ENCODE measurements at regions not wholly inside any gene's neighbourhood (a gene's known extent, or its start where the extent isn't known, plus 50 kb on each side); places are given as distances from the start of the nearest gene placed in this dataset.

GRCh38 chr4:123562994-123563750 lies 166.6 kb downstream of the SPRY1 start:
- no peaks in the 10 kb centered on the region for H3K36me3 ChIP-seq (ENCODE audit: control insufficient read depth in 2 of 2, insufficient read depth in 2 of 2, low read length in 2 of 2)
- no peak overlapping the region for H3K27ac ChIP-seq (ENCODE audit: low read depth in 2 of 2, low read length in 2 of 2)
- no peaks in the 10 kb centered on the region for H3K27me3 ChIP-seq (ENCODE audit: control insufficient read depth in 2 of 2, insufficient read depth in 2 of 2, low read length in 2 of 2)
- no peaks in the 10 kb centered on the region for H3K4me1 ChIP-seq (ENCODE audit: control insufficient read depth in 2 of 2, insufficient read depth in 2 of 2, low read length in 2 of 2)
- H3K9me3 ChIP-seq (ENCODE audit: control insufficient read depth in 2 of 2, low read length in 2 of 2): no peaks in the 10 kb centered on the region
- no peak overlapping the region for H3K9ac ChIP-seq (ENCODE audit: low read depth in 1 of 2, low read length in 2 of 2)
- H3K4me3 ChIP-seq (ENCODE audit: low read length in 2 of 2): no peak overlapping the region

- Histone ChIP-seq H3K27ac (ENCODE audit: low read depth in 2 of 2, low read length in 2 of 2) (no peak overlapping the region), H3K9ac (ENCODE audit: low read depth in 1 of 2, low read length in 2 of 2) (no peak overlapping the region), H3K4me3 (ENCODE audit: low read length in 2 of 2) (no peak overlapping the region), H3K9me3 (ENCODE audit: control insufficient read depth in 2 of 2, low read length in 2 of 2) (no peaks in the 10 kb centered on the region), H3K27me3 (ENCODE audit: control insufficient read depth in 2 of 2, insufficient read depth in 2 of 2, low read length in 2 of 2) (no peaks in the 10 kb centered on the region), H3K4me1 (ENCODE audit: control insufficient read depth in 2 of 2, insufficient read depth in 2 of 2, low read length in 2 of 2) (no peaks in the 10 kb centered on the region), H3K36me3 (ENCODE audit: control insufficient read depth in 2 of 2, insufficient read depth in 2 of 2, low read length in 2 of 2) (no peaks in the 10 kb centered on the region)
These were observed 168.3 kb downstream of the SPRY1 start for GRCh38 chr4:123564758-123565346.

GRCh38 chr4:123568936-123569335 lies 172.3 kb downstream of the SPRY1 start:
- Histone ChIP-seq H3K27me3 (ENCODE audit: control insufficient read depth in 2 of 2, insufficient read depth in 2 of 2, low read length in 2 of 2) (no peaks in the 10 kb centered on the region), H3K4me3 (ENCODE audit: low read length in 2 of 2) (no peak overlapping the region), H3K9ac (ENCODE audit: low read depth in 1 of 2, low read length in 2 of 2) (no peak overlapping the region), H3K27ac (ENCODE audit: low read depth in 2 of 2, low read length in 2 of 2) (no peak overlapping the region), H3K4me1 (ENCODE audit: control insufficient read depth in 2 of 2, insufficient read depth in 2 of 2, low read length in 2 of 2) (no peaks in the 10 kb centered on the region), H3K36me3 (ENCODE audit: control insufficient read depth in 2 of 2, insufficient read depth in 2 of 2, low read length in 2 of 2) (no peaks in the 10 kb centered on the region), H3K9me3 (ENCODE audit: control insufficient read depth in 2 of 2, low read length in 2 of 2) (no peaks in the 10 kb centered on the region)

- no peak overlapping the region for H3K9ac ChIP-seq (ENCODE audit: low read depth in 1 of 2, low read length in 2 of 2)
- no peaks in the 10 kb centered on the region for H3K9me3 ChIP-seq (ENCODE audit: control insufficient read depth in 2 of 2, low read length in 2 of 2)
- H3K27me3 ChIP-seq (ENCODE audit: control insufficient read depth in 2 of 2, insufficient read depth in 2 of 2, low read length in 2 of 2): no peaks in the 10 kb centered on the region
- no peaks in the 10 kb centered on the region for H3K36me3 ChIP-seq (ENCODE audit: control insufficient read depth in 2 of 2, insufficient read depth in 2 of 2, low read length in 2 of 2)
- no peak overlapping the region for H3K27ac ChIP-seq (ENCODE audit: low read depth in 2 of 2, low read length in 2 of 2)
- H3K4me3 ChIP-seq (ENCODE audit: low read length in 2 of 2): no peak overlapping the region
- no peaks in the 10 kb centered on the region for H3K4me1 ChIP-seq (ENCODE audit: control insufficient read depth in 2 of 2, insufficient read depth in 2 of 2, low read length in 2 of 2)
These were observed 172.9 kb downstream of the SPRY1 start for GRCh38 chr4:123569541-123569940.

GRCh38 chr4:123573866-123574508 lies 177.4 kb downstream of the SPRY1 start:
- Histone ChIP-seq H3K27me3 (ENCODE audit: control insufficient read depth in 2 of 2, insufficient read depth in 2 of 2, low read length in 2 of 2) (no peaks in the 10 kb centered on the region), H3K9ac (ENCODE audit: low read depth in 1 of 2, low read length in 2 of 2) (no peak overlapping the region), H3K4me3 (ENCODE audit: low read length in 2 of 2) (no peak overlapping the region), H3K4me1 (ENCODE audit: control insufficient read depth in 2 of 2, insufficient read depth in 2 of 2, low read length in 2 of 2) (no peaks in the 10 kb centered on the region), H3K9me3 (ENCODE audit: control insufficient read depth in 2 of 2, low read length in 2 of 2) (no peaks in the 10 kb centered on the region), H3K27ac (ENCODE audit: low read depth in 2 of 2, low read length in 2 of 2) (no peak overlapping the region), H3K36me3 (ENCODE audit: control insufficient read depth in 2 of 2, insufficient read depth in 2 of 2, low read length in 2 of 2) (no peaks in the 10 kb centered on the region)

- Histone ChIP-seq H3K9ac (ENCODE audit: low read depth in 1 of 2, low read length in 2 of 2) (no peak overlapping the region), H3K9me3 (ENCODE audit: control insufficient read depth in 2 of 2, low read length in 2 of 2) (no peaks in the 10 kb centered on the region), H3K36me3 (ENCODE audit: control insufficient read depth in 2 of 2, insufficient read depth in 2 of 2, low read length in 2 of 2) (no peaks in the 10 kb centered on the region), H3K4me3 (ENCODE audit: low read length in 2 of 2) (no peak overlapping the region), H3K27me3 (ENCODE audit: control insufficient read depth in 2 of 2, insufficient read depth in 2 of 2, low read length in 2 of 2) (no peaks in the 10 kb centered on the region), H3K4me1 (ENCODE audit: control insufficient read depth in 2 of 2, insufficient read depth in 2 of 2, low read length in 2 of 2) (no peaks in the 10 kb centered on the region), H3K27ac (ENCODE audit: low read depth in 2 of 2, low read length in 2 of 2) (no peak overlapping the region)
These were observed 178.7 kb downstream of the SPRY1 start for GRCh38 chr4:123575291-123575690.

GRCh38 chr4:123577225-123577906 lies 180.8 kb downstream of the SPRY1 start:
- Histone ChIP-seq H3K36me3 (ENCODE audit: control insufficient read depth in 2 of 2, insufficient read depth in 2 of 2, low read length in 2 of 2) (no peaks in the 10 kb centered on the region), H3K27ac (ENCODE audit: low read depth in 2 of 2, low read length in 2 of 2) (no peak overlapping the region)

GRCh38 chr4:123578276-123579029 lies 181.9 kb downstream of the SPRY1 start:
- Histone ChIP-seq H3K9me3 (ENCODE audit: control insufficient read depth in 2 of 2, low read length in 2 of 2) (peaks cover 0 to 4% of the 10 kb centered on the region in 2 donors), H3K36me3 (ENCODE audit: control insufficient read depth in 2 of 2, insufficient read depth in 2 of 2, low read length in 2 of 2) (no peaks in the 10 kb centered on the region), H3K4me3 (ENCODE audit: low read length in 2 of 2) (no peak overlapping the region), H3K27ac (ENCODE audit: low read depth in 2 of 2, low read length in 2 of 2) (no peak overlapping the region), H3K4me1 (ENCODE audit: control insufficient read depth in 2 of 2, insufficient read depth in 2 of 2, low read length in 2 of 2) (no peaks in the 10 kb centered on the region), H3K9ac (ENCODE audit: low read depth in 1 of 2, low read length in 2 of 2) (no peak overlapping the region), H3K27me3 (ENCODE audit: control insufficient read depth in 2 of 2, insufficient read depth in 2 of 2, low read length in 2 of 2) (no peaks in the 10 kb centered on the region)

More at GRCh38 chr4:123577225-123577906, 180.8 kb downstream of the SPRY1 start:
- Histone ChIP-seq H3K27me3 (ENCODE audit: control insufficient read depth in 2 of 2, insufficient read depth in 2 of 2, low read length in 2 of 2) (no peaks in the 10 kb centered on the region), H3K9ac (ENCODE audit: low read depth in 1 of 2, low read length in 2 of 2) (no peak overlapping the region), H3K4me3 (ENCODE audit: low read length in 2 of 2) (no peak overlapping the region), H3K4me1 (ENCODE audit: control insufficient read depth in 2 of 2, insufficient read depth in 2 of 2, low read length in 2 of 2) (no peaks in the 10 kb centered on the region), H3K9me3 (ENCODE audit: control insufficient read depth in 2 of 2, low read length in 2 of 2) (peaks cover 0 to 4% of the 10 kb centered on the region in 2 donors)

- H3K9ac ChIP-seq (ENCODE audit: low read depth in 1 of 2, low read length in 2 of 2): no peak overlapping the region
- no peak overlapping the region for H3K27ac ChIP-seq (ENCODE audit: low read depth in 2 of 2, low read length in 2 of 2)
- H3K27me3 ChIP-seq (ENCODE audit: control insufficient read depth in 2 of 2, insufficient read depth in 2 of 2, low read length in 2 of 2): no peaks in the 10 kb centered on the region
- no peaks in the 10 kb centered on the region for H3K36me3 ChIP-seq (ENCODE audit: control insufficient read depth in 2 of 2, insufficient read depth in 2 of 2, low read length in 2 of 2)
- H3K9me3 ChIP-seq (ENCODE audit: control insufficient read depth in 2 of 2, low read length in 2 of 2): peaks cover 0 to 4% of the 10 kb centered on the region in 2 donors
- no peaks in the 10 kb centered on the region for H3K4me1 ChIP-seq (ENCODE audit: control insufficient read depth in 2 of 2, insufficient read depth in 2 of 2, low read length in 2 of 2)
- H3K4me3 ChIP-seq (ENCODE audit: low read length in 2 of 2): no peak overlapping the region
These were observed 183.4 kb downstream of the SPRY1 start for GRCh38 chr4:123579961-123580360.
